CD4-positive, alpha-beta T cell treated with Interleukin-1 beta for 1 hour (primary cell): ENCODE measurements at regions not wholly inside any gene's neighbourhood (a gene's known extent, or its start where the extent isn't known, plus 50 kb on each side); places are given as distances from the start of the nearest gene placed in this dataset.

Experiments used
- DNase-seq, 2 donors: peaks; one replicate each; pipeline ENCODE4 v3.0.0-alpha.2; 2020 to 2022

DNA sequence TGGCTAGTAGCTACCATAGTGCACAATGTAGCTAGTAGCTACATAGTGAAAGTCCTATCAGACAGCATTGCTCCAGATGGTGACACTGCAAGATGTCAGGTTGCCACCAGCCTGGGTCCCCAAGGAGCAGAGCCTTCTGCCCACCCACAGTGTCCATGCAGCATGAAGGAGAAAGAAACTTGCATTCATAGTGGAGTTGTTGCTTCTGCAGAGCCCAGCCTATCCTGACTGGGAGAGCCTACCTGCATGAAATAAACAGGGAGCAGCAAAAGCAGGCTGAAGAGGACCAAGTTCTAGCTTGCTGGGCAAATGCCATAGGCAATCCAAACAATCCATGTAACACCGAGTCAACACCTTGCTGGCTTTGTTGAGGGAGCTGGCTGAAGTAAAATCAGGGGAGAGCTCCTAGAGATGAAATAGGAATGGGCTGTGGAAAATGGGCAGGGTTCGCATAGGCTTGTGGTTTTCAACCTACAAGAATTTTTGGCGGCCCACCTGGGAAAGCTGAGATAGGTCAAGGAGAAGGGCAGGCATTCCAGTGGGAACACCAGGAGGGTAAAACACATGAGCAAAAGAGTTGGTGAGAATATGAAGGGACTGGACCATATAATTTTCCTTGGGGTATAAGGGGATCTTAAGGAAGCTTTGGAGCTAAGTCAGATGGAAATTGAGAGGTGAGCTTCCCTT, 195.8 kb downstream of the CYP26B1 start:
- no peak for DNase-seq

DNA sequence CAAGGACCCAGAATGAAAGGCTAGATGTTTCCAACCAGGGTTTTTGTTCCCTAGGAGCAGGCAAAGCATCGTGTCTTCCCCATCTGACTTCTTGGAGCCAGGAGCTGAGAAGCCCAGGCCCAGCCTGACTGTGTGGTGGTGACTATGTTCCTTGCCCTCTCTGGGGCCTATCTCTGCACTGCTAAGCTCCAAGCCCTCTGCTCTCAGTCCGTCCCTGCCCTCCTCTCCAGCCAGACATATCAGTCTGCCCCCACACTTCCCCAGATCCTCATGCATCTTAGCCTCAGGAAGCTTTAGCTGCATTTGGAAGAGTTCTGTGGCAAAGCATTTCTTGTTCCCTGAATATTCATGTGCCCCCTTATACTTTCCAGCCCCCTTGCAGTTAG, 196.6 kb downstream of the CYP26B1 start:
- no peak for DNase-seq

DNA sequence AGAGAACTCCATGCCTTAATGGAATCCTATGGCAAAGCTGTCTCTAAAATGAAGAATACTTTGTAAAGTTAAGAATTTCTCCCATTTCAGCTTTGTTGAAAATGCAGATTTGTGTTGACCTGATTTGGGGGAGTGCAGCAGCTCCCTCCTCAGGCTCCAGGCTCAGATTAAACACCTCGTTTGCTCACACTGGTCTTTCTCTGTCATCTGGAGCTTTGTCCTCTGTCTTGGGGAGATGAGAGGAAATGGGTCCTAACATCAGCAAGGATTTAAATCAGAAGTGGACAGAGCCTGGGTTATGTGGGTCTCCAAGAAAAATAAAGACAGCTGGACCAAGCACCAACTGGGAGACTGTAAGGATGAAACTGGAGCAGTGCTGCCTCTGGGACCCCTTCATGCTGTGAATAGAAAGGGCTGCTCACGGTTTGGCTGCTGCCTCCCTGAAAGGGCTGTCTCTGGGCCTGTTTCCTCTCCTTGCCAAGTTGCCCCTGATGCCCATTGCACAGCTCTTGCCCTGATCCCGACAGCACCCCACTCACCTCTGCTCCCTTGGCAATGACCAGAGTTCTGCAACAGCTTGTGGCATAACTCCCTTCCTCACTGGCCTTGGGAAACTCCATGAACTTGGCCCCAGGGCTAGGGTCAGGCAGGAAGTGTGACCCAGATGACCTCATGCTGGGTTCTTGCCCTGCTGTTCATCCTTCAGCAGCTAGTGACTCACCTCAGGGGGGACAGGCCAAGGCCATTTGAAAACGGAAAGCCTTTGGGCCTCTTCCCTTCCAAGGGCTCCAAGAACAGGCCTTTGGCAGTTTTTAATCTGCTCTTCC, 197.2 kb downstream of the CYP26B1 start:
- DNase-seq, result no peak

DNA sequence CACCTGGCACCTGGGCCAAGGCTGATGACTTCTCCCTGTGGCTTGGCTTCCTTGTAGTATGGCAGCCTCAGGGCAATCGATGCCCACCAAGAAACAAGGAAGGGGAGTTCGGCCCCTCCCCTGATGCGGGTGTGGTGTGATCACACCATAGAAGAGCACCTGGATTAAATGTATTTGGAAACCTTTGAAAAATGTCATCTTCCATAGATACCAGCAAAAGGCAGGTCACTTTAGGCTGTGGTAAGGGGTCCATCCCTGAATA, 198.2 kb downstream of the CYP26B1 start:
- DNase-seq, result no peak

DNA sequence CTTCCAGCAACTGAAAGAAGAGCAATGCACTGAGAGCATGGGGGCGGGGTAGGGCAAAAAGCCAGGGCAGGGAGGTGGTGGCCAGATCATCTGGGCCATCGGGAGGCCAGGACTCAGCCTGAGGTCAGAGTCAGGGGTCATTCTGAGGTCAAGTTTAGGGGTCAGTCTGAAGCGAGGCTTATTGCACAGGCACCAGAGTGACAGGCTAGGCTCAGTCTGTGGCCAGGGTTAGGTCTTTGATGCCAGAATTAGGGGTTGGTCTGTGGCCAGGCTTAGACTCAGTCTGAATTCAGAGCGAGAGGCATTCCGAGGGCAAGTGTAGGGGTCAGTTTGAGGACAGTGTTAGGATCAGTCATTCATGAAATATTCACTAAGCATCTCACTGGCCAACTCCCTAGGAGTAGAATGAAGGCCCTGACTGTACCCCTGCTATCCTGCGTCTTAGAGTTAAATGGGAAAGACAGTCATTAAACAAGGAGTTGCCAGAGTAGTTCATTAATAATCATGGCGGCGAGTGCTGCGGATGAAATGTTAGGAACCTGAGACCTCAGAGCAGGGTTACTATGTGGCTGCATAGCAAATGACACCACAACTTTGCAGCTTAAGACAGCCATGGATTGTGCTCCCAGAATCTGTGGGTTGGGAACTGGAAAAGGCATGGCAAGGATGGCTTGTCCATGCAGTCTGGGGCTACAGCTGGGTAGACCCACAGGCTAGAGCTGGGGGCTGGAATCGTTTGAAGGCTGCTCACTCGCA, 198.7 kb downstream of the CYP26B1 start:
- DNase-seq, result no peak

DNA sequence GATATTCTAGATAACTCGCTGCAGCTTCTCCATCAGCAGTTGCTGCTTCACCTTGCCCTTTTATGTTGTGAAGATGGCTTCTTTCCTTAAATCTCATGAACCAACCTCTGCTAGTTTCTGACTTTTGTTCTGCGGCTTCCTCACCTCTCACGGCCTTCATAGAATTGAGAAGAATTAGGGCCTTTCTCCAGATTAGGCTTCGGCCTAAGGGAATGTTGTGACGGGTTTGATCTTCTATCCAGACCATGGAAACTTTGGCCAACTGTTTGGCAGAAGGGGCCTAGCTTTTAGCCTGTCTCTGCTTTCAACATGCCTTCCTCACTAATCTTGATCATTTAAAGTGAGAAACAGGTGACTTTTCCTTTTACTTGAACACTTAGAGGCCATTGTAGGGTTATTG, 199.9 kb downstream of the CYP26B1 start:
- no peak for DNase-seq

DNA sequence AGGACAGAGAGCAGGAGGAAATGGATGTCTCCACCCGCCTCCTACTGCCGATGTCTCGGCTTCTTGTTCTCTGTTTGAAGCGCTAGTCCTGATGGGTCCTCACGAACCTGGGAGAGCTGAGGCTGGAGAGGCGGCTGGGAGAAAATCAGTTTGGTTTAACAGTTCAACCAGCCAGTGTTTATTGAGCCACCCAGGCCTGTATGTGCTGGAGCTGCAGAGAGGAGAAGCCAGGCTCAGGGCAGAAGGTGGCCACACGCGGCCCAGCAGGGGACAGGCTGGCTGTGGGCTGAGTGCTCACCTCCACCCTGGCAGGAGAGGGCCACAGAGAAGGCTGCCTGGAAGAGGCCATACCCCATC, 202.1 kb downstream of the CYP26B1 start:
- no peak for DNase-seq

DNA sequence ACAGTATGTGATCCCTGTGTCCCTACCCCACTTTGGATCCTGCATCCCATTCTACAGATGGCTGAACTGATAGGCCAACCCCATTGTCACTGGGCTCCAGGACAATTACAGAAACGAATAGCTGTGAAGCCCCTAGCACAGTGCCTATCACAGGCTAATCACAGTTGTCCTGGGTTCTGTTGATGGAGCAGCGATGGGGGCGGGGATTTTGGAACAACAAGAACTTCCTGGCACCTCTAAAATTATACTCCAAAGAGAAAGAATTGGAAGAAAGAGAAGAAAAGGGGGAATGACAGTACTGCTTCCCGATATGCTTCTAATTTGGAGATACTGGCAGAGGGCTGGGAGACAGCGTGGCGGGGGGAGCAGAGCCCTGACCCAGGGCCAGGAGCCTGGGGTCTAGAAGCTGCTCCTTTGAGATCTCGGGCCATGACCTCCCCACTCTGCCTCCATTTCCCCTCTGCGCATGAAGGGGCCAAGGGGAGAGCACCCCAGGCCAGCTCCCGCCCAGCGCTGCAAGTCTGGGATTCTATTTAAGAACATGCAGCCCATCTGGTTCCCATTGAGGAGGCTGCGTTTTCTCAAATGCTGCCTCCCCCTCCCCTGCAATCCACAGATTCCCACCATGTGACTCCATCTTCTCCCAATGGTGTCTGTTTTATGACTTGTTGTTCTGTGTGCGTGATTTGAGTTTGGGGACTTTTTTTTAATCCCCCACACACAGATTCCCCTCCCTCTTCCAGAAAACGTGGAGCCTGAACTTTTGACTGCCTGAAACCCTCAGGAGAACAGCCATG, 202.7 kb downstream of the CYP26B1 start:
- DNase-seq, result no peak

DNA sequence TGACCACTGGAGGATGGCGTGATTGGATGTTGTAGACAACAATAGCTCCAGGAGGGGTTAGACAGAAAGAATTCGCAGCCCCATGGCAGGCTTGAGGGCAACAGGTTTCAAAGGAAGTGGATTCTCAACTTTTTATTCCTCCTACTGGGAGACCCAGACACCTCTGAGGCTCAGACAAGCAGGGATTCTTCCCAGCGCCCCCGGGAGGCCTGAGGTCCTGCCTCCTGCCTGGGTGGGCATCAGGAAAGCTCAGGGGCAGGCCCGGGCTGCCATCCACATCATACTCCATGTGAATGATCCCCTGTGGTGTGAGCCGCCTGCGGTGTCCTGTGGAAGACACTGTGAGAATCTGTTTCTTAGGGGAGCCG, 203.5 kb downstream of the CYP26B1 start:
- DNase-seq, result no peak

DNA sequence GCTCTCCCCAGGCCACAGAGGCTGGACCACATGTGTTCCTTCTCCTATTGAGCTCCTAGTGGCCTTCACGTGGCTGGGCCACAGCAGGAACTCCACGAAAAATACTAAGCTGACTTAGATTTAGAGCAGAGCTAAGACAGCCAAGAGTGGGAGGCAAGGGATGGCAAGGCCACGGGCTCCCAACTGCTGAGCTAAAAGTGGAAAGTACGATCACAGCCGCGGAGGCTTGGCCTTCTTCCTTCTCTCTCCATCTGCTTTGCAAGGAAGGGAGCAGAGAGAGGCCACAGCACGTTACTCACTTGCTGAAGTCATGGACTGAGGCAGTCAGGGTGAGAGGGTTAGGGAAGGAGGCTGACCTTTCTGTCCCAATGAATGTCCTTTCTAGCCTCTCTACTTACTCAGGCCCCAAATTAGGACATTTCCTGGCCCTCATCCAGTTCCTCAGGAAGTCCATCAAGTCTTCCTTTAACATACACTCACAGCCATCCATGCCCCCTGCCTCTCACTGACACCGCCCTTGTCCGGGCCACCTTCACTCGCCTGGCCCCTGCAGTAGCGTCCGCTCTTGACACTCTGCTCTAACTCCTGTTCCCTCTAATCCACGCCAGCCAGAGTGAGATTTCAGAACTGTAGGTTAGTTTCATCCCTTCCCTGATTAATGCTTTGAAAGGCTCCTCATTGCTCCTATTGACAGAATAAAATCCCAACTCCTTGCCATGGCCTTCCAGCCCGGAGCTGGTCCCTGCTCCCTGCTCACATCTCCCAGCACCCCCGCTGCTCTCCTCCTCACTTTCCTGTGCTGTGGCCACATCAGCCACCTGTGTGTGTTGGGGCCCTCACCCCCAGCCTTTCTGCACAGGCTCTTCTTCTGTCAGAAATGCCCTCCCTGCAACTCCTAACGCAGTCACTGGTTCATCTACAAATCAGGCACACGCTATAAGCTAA, 204.2 kb downstream of the CYP26B1 start:
- DNase-seq, result no peak

DNA sequence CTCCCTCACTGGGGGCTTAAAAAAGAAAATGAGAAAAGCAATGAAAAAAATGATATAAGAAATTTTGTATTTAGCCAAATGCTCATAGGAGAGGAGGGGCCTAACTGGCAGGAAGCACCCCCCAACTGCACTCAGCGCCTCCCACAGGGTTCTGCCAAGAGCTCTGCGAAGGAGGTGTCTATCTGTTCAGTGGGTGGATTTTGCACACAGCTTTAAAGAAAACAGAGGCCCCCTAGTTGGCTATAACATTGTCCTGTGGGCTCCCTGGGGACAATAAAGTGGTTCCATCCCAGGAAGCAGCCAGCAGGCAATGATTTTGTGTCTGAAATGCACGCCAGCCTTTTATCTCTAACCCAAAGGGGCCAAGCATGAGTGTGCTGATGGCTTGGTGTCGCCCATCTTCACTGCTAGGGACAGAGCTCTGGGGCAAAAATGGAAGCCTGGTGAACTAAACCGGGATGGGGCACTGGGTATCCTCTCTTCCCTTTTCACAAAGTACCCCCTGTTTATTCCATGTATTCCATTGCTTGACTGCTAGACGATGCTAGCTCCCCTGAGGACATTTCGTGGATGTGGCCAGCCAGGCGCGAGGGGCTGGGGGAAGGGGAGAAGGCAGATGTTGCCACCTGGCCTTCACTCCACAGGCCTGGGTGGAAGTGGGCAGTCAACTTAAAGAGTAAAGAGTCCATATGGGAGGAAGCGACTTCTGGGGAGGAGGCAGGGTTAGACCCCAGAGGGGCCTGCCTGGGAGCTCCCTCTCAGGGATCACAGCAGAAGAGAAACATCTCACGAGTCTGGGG, 205.7 kb downstream of the CYP26B1 start:
- DNase-seq, result no peak

DNA sequence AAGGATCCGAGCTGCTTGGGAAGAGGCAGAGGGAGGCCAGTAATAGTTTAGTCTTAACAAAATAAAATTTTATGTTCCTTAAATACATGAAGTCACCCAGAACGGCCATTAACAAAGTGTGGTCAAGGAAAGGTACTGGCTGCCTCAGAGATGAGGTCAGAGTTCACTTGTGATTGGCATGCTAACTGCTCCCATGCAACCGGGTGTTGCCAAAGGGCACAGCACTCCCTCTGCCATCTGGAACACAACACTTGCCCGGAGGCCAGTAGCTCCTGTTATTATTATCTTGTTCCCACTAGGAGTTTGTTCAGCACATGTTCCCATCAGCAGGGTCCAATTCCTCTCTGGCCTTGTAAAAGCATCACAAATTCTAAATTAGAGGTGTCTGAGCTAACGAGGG, 207.0 kb downstream of the CYP26B1 start:
- DNase-seq, result no peak

DNA sequence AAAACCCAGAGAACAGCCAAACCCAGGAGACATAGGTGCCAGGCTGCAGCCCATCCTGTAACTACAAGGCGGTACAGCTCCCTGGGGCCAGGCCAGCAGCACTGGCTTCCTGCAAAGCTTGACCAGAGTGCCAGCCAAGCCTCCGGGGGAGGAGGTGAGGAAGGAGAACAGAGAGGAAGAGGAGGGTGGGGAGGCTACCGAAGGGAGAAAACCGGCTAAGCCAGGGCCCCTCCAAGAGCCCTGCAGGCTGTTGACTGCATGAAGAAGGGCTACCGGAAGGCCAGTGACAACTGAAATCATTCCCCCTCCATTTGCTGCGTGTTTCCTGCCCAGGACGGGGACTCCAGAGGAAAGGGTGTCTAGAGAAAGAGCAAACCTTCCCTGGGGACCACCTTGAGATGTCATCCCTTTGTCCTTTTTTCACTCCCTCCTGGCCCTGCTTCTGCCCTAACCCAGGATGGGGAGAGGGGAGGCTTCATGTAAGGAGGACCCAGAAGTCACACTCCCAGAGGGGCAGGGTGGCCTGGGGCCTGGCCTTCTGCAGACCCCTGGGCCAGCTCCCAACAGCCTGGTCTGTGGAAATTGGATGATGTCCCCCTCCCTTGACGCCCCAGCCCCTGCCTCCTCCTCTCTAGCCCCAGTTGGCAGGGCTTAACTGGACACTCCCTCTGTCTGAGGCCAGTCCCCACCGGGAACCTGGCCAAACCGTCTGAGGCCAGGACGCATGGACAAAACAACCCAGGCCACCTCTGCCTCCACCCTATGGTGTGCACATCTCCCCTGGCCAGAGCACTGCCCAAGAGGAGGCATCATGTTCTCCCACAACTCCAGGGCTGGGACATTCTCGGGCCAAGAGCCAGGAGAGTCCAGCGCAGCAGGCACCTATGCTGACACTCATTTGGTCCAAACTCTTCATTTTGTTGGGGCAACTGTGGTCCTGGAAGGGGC, 207.8 kb downstream of the CYP26B1 start:
- no peak for DNase-seq

DNA sequence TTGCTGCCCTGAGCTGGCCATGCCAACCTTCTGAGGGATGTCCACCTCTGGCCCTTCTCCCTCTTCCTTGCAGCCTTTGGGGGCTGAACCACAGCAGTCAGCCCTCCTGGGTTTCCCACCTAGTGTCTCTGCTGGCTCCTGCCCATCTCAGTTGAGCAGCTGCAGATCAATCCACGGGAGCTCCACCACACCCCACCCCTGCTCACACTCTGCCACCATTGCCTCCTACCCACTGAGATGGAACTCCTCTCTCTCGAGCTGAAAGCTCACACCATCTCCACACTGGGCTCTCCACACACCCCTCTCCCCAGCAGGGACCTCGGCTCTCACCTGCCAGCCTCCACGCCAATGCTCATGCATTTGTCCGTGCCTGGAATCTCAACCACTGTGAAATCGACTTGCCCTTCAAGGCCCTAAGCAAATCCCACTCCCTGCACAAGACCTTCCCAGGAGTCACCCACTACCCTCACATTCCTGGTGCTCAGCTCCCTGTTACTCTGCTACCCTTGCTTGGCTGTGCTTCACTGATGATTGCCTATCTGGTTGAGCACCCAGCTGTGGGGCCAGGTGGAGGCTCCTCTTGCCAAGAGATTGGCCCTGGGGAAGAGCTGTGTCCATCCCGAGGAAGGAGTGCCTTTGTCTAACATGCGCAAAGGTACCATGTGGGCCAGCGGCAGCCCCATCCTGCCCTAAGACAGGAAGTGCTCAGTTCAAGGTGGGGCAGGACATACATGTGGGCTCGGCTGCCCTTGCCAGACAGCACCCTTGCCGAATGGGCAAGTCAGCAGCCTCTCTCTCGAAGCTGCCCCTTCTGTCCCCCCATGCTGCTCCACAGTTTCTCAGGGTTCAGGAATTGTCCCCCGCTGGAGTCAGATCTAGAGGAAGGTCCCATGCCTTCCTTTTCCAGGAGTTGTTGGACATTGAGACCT, 208.7 kb downstream of the CYP26B1 start:
- DNase-seq, result no peak

DNA sequence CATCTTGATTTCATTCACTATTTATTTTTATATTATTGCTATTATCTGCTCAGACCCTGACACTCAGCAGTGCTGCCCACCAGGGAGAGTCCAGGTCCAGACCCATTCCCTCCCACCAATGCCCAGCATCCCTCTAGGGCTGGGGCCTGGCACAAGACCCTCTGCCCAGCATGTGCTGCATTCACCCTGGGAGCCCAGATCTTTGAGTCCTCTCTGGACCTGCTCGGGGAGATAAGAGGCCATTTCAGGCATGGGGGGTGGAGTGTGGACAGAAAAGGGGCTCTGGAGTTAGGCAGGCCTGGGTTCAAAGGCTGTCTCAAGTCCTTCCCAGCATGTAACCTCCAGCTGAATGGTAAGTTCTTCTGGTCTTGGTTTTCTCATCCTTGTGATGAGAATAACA, 209.6 kb downstream of the CYP26B1 start:
- no peak for DNase-seq

DNA sequence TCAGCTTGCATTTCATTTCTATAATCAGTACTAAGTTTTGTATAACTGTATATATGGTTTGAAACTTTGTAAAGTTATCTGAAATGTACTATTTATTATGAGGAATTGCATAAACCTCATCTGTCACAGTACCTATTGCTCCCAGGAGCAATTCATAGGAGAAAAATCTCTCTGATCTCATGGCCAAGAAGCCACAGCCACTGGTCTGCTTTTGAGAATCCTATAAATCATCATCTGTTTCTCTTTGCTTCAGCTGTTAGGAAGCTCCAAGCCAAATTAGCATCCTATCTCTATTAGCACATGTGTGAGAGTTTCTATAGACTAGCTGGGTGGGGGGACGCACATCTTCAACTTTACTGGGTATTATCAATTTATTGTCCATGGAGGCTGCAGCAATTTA, 210.3 kb downstream of the CYP26B1 start:
- DNase-seq, result no peak

DNA sequence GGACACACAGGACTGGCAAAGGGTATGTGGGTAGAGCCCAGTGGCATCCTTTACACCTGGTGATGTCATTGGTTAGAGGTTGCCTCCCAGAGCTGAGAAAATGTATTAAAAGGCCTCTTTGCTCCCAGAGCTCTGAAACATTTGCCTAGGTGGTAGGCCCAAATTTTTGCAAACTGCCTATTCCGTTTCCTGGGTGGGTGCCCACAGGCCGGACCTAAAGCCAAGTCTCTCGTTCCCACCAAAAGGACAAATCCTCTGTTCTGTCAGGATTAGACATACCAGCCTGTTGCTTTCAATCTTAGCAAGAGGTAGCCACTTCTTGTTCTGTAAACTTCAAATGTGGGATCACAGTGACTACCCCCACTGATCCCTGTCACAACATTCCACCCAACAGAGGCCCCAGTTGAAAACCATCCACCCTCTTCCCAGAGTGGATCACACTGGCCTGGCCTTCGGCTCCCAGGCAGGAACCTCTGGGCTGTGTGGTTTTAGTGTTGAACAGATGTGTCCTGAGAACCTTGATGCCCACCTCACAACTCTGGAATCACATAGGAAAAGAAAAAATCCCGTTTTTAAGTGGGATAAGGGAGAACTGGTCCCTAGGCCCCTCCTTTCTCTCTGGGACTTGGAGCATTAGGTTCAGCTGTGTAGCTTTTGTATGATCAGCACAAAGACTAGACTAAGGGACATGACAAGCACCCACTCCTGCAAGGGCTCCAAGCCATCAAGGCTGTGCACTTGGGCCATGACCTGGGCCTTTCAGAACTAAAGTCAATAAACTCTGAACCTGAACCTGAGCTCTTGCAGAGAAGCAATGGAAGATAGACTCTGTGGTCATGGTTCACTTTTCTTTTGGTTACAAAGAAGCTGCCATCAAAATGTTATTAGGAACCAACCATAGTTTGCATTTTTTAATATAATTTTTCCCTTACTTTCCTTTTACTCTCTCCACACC, 211.3 kb downstream of the CYP26B1 start:
- DNase-seq, result no peak
